ENCODE measurements at regions not wholly inside any gene's neighbourhood (a gene's known extent, or its start where the extent isn't known, plus 50 kb on each side); places are given as distances from the start of the nearest gene placed in this dataset.
"Not testable (repeated sequence)": the region's sequence is repeated elsewhere in the genome, so short reads cannot be mapped to it uniquely, and the experiment has no call there.

- no peak for DNase-seq
Observed at GRCh38 chr2:210730672-210731071, 174.3 kb downstream of the CPS1 start.

DNA sequence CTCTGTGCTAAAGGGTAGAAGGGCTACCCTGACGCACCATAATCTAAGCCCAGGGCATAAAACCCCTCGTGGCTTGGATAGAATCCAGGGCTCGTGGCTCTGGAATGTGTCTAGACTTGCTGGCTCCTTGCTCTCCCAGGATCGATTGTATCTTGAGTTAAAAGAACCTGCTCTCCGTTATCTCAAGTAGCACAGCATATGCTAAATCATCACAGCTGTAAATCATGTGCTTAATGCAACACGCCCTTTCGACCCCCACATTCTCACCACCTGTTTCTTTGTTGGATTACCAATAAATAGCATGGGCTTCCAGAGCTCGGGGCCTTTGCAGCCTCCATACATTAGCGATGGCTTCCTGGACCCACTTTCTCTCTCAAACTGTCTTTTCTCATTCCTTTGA, 190.4 kb downstream of the CPS1 start:
- peak in 1 of 3 experiments; percentile 8 for DNase-seq

GRCh38 chr2:210752532-210752931, 196.1 kb downstream of the CPS1 start:
- DNase-seq = no peak

- DNase-seq = no peak
Observed at GRCh38 chr2:210753386-210753785, 197.0 kb downstream of the CPS1 start.

- DNase-seq = no peak
Observed at GRCh38 chr2:210756855-210757254, 200.5 kb downstream of the CPS1 start.

- peak in 1 of 3 experiments; percentile 9 for DNase-seq
Observed at GRCh38 chr2:210762604-210763588, 206.5 kb downstream of the CPS1 start.

GRCh38 chr2:210768329-210768910, 212.0 kb downstream of the CPS1 start:
- peak in 2 of 3 experiments; percentile 46 to 90 for DNase-seq

DNA sequence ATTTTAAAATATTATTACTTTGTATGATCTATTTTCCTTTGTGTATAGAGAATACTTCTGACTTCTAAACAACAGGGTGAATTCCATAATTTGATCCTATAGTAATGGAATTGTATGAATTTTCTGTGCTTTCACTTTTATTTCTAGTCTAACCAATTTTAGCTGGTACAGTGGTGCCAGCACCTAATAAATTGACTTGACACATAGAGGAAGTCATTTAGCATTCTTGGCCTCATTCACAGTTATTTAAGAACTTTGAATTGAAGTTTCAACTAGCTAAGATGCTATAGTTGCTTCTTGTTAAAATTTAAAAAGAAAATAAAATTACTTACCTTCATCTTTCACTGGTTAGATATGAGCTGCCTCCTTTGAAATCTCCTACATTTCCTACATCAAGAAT, 220.4 kb downstream of the CPS1 start:
- DNase-seq = no peak

- DNase-seq = no peak
Observed at GRCh38 chr2:210782222-210782621, 225.8 kb downstream of the CPS1 start.

- not testable (repeated sequence) for DNase-seq
Observed at GRCh38 chr2:210787831-210788230, 231.4 kb downstream of the CPS1 start.

- peak in 1 of 3 experiments; percentile 38 for DNase-seq
Observed at GRCh38 chr2:210792000-210792399, 235.6 kb downstream of the CPS1 start.

DNA sequence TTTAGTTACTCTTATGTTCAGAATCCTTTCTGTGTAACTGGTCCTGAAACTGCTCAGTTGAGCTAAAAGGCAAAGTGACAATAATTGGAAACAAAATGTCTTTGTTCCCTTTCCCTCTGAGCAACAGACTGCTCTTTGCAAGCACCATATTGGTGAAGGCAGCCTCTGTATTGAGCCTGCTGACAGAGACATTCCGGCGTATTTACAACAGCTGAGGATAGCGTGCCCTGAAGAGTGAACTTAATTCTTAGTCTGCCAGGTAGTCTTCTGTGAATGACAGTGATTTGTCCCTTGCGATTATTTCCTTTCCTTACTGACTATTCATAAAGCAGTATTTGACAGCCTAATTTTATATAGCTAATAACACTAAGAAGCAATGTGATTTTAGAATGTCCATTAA, 239.1 kb downstream of the CPS1 start:
- no peak for DNase-seq

- DNase-seq = no peak
Observed at GRCh38 chr2:210798180-210798579, 241.8 kb downstream of the CPS1 start.

- no peak for DNase-seq
Observed at GRCh38 chr2:210814251-210815025, 258.0 kb downstream of the CPS1 start.

DNA sequence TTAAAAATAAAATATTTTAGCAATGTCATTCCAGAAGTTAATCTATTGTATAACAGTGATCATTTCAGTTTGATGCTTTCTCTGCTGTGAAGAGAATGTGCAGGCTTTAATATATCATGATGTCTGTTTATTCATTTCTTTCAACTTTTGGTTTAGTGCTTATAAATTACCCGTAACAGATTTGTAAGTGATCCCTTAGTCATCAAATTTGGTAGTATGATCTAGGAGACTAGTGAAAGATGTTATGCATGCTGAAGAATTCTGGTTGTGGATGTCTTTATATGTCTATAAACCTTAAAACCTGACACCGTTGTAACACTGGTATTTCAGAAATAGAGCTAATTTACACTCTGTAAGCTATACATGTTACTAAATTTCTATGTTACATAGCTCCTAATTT, 260.4 kb downstream of the CPS1 start:
- no peak for DNase-seq

- no peak for DNase-seq
Observed at GRCh38 chr2:210818473-210818872, 262.1 kb downstream of the CPS1 start.

GRCh38 chr2:210833403-210833802, 277.0 kb downstream of the CPS1 start:
- no peak for DNase-seq

GRCh38 chr2:210839034-210839433, 282.6 kb downstream of the CPS1 start:
- no peak for DNase-seq

DNA sequence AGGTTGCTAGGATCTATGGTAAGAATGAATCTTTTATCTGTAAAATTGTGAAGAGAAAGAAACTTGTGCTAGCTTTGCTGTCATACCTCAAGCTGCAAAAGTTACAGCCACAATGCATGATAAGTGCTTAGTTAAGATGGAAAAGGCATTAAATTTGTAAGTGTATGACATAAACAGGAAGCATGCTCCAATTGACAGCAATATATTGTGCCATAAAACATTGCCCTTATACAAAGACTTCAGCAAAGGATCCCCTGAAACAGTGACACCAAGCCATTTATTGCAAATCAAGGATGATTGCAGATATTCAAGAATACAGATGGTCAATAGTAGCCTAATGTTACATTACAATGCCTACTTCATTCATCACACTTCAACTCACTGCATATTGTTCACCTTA, 283.1 kb downstream of the CPS1 start:
- peak in 1 of 3 experiments; percentile 14 for DNase-seq

GRCh38 chr2:210842896-210843295, 286.5 kb downstream of the CPS1 start:
- DNase-seq = no peak

DNA sequence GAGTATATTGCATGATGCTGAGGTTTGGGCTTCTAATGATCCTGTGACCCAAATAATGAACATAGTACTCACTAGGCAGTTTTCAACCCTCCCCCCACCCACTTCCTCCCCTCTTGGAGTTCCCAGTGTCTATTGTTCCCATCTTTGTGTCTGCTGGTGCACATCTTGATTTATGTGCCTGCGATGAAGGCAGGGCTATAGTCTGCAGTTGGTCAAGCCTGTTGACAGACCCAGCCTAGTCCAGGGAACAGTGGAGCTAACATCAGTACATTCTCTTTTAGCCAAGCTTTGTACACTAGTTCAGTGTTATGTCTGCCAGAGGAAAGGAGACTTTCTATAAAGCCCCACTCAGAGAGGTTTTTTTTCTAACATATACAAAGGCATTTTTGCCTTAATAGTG, 287.6 kb downstream of the CPS1 start:
- no peak for DNase-seq

GRCh38 chr2:210859314-210859713, 302.9 kb downstream of the CPS1 start:
- DNase-seq = peak in 1 of 3 experiments; percentile 38

DNA sequence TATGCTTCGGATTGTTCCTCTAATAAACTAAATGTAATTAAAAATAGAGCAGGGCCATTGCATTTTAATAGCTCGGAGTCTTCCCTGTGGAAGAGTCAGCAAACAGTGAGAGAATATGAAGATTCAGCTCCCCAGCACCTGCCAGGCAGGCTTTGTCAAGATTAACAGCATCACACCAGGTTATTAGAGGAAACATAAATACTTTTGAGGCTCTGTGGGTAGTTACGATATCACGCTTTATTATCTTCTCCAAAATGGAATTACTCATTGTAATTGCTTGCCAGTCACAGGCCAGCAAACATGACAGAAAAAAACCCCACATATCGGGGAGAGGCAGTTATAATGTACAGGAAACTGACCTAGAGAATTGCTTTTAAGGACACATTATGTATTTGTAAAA, 303.9 kb downstream of the CPS1 start:
- DNase-seq = peak in 2 of 3 experiments; percentile 48 to 90
